Astrocyte (in vitro differentiated cells and primary cell): ENCODE measurements at regions not wholly inside any gene's neighbourhood (a gene's known extent, or its start where the extent isn't known, plus 50 kb on each side); places are given as distances from the start of the nearest gene placed in this dataset.

ENCODE experiments used
- EZH2 ChIP-seq: IDR thresholded peaks from 2 replicates; pipeline ENCODE4 v1.6.1; 2012; ENCODE audit warnings: mild to moderate bottlenecking, low read length, inconsistent platforms; ENCODE audit not compliant: insufficient read depth
- TF ChIP-seq, protein P1 (sequence below): IDR thresholded peaks from 2 replicates; pipeline ENCODE4 v1.5.1; 2011; ENCODE audit warnings: low read depth, mild to moderate bottlenecking, inconsistent platforms, low read length, moderate library complexity; ENCODE audit not compliant: insufficient read depth

DNA sequence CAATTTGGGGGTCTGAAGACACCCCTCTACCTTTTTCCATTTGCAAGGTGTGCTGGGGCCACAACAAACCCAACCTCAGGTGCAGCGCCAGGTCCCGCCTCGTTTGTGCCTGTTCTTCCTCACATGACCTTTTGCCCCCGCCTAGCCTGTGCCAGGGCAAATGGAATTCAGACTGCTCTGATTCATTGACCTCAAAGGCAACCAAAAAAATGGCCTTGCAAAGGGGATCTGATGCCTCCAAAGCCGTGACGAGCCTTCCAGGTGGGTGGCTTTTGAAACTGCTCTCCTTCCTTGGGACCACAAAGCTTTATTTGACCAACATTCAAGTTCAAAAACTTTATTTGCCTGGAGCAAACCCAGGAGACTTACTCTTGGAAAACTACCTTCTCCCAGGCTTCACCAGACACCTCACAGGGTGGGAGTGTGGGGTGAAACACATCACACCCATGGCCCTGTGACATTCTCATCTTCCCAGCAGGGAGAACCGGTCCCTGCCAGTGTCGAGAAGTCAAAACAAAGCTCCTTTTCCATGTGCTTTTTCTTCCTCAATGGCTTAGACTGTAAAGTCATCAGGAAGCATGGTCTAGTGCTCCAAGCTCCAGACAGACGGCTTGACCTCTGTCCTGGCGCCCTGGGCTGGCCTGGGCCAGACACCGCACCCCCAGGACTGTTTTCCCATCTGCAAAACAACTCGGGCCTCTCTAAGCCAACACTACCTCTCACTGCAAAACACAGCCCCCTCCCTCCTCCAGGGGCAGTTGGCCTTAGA lies 103.9 kb upstream of the HES1 start:
- TF ChIP-seq, protein P1, sequence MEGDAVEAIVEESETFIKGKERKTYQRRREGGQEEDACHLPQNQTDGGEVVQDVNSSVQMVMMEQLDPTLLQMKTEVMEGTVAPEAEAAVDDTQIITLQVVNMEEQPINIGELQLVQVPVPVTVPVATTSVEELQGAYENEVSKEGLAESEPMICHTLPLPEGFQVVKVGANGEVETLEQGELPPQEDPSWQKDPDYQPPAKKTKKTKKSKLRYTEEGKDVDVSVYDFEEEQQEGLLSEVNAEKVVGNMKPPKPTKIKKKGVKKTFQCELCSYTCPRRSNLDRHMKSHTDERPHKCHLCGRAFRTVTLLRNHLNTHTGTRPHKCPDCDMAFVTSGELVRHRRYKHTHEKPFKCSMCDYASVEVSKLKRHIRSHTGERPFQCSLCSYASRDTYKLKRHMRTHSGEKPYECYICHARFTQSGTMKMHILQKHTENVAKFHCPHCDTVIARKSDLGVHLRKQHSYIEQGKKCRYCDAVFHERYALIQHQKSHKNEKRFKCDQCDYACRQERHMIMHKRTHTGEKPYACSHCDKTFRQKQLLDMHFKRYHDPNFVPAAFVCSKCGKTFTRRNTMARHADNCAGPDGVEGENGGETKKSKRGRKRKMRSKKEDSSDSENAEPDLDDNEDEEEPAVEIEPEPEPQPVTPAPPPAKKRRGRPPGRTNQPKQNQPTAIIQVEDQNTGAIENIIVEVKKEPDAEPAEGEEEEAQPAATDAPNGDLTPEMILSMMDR = no peak
- no peak for TF ChIP-seq EZH2
